Heart right ventricle (tissue), 16 donors: ENCODE measurements at regions not wholly inside any gene's neighbourhood (a gene's known extent, or its start where the extent isn't known, plus 50 kb on each side); places are given as distances from the start of the nearest gene placed in this dataset.

Experiments
- ATAC-seq, 8 donors: fragments of 200-7000 bp; cut with Tn5 transposase; one replicate each; pipeline ENCODE4 v1.9.1; 2020; ENCODE audit warnings: mild to moderate bottlenecking in 8 of 8, moderate library complexity in 8 of 8, moderate number of reproducible peaks in 1 of 8
- DNase-seq, 2 donors: peaks; one replicate each; pipeline ENCODE4 v3.0.0-alpha.2; 2020
- H3K27ac ChIP-seq, 10 donors: fragments of 200-600 bp; sonication (generic) in 2 of 10; one replicate each; pipeline versions ENCODE4 v1.5.0 to v1.8.0; 2020 to 2022; ENCODE audit warnings: mild to moderate bottlenecking in 3 of 10
- H3K27me3 ChIP-seq, 7 donors: fragments of 200-600 bp; one replicate each; pipeline ENCODE4 v1.8.0; 2021 to 2022; ENCODE audit warnings: mild to moderate bottlenecking in 2 of 7
- H3K36me3 ChIP-seq, 9 donors: fragments of 200-600 bp; sonication (generic) in 1 of 9; one replicate each; pipeline versions ENCODE4 v1.5.0 to v1.8.0; 2020 to 2022; ENCODE audit warnings: mild to moderate bottlenecking in 2 of 9
- H3K4me1 ChIP-seq, 9 donors: fragments of 200-600 bp; sonication (generic) in 1 of 9; one replicate each; pipeline versions ENCODE4 v1.5.0 to v1.8.0; 2020 to 2022; ENCODE audit warnings: mild to moderate bottlenecking in 4 of 9
- H3K4me3 ChIP-seq, 10 donors: fragments of 200-600 bp; sonication (generic) in 2 of 10; one replicate each; pipeline versions ENCODE4 v1.5.0 to v1.8.0; 2020 to 2022; ENCODE audit warnings: mild to moderate bottlenecking in 7 of 10, moderate library complexity in 2 of 10
- H3K9me3 ChIP-seq, 11 donors: fragments of 200-600 bp in 10 of 11; sonication (generic) in 2 of 11; one replicate each; pipeline versions ENCODE4 v1.5.0 to v1.8.0; 2013 to 2022; ENCODE audit warnings: mild to moderate bottlenecking in 2 of 11, control low read depth in 1 of 11, moderate library complexity in 1 of 11
- WGBS, 2 donors: extraction: QIAGEN DNeasy Blood & Tissue Kit; methylation state at CpG; one replicate each; pipeline ENCODE4 v1.1.7; 2013; ENCODE audit warnings: inconsistent platforms in 1 of 2; 5-methylcytosine and 5-hydroxymethylcytosine counted together
- intact Hi-C, 10 donors: fragments of 100-400 bp; cut with DNase I; formaldehyde crosslinking; loops; one replicate each; pipeline versions ENCODE4 v1.11.1 to v1.14.2; 2022
- TF ChIP-seq, protein P1 (sequence below), 9 donors: fragments of 200-600 bp; sonication (generic) in 2 of 9; IDR thresholded peaks; one replicate each; pipeline versions ENCODE4 v1.5.0 to v1.8.0; 2021 to 2022; ENCODE audit warnings: antibody characterized with exemption in 9 of 9, mild to moderate bottlenecking in 5 of 9, moderate library complexity in 1 of 9
- donor health status: Arrhythmogenic right ventricular cardiomyopathy.
- donor health status: ischemic (EF 13 %, LVEDD 7.1; RV severe dilation, severe dysfunction).
- donor health status: healthy with polysubstance abuse.
- donor health status: DM: no; HTN: yes; CAD: no.
- donor health status: DM: no; HTN: no; CAD: no.
- donor health status: ischemic (EF 25% LVEDD 6.9; RV normal size, moderate dysfunction).
- donor health status: ischemic (EF 25% LVEDD 5.7; RV mildly dilated, moderate dysfunction).
- donor health status: healthy.
- donor health status: DM: yes; HTN: yes; CAD: no.
- donor health status: Ischemic cardiomyopathy.
- donor health status: ischemic (EF 35%, LVEDD 5.7; RV mildly dilated, moderate dysfunction).
- donor health status: nonischemic (EF 11% LVEDD 7.7; RV severe dilation, severe dysfunction).
- donor health status: DM: yes; HTN: yes; CAD: no.
- donor health status: PGD.
- donor health status: ischemic (EF 29% LVEDD 5.4; RV normal size, mild dysfunction).
- donor health status: nonischemic (EF 23%, LVEDD 6.1; RV moderate dilation, normal function).

DNA sequence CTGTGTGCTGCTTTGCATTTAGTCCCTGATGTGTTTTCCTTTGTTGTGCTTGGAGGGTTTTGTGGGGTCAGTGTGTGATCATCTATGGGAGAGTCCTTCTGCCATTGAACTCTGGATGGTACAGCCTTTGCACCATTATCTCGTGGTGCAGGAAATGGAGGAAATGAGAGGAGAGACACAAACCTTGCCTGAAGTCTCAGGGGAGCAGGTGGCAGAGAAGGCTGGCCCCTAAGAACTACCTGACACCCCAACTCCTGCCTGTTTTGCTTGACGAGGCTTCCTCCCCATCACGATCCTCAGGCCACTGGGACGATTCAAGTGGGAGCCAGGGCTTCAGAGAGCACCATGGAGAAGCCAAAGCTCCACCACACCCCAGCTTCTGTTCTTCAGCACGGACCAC is 1316.4 kb downstream of the TBC1D22A start:
- Histone ChIP-seq H3K9me3 (no peaks in the 10 kb centered on the region), H3K4me1 (no peaks in the 10 kb centered on the region), H3K36me3 (no peaks in the 10 kb centered on the region), H3K4me3 (no peak overlapping the region), H3K27ac (no peak overlapping the region), H3K27me3 (peaks cover 0 to 32% (median 18%) of the 10 kb centered on the region in 7 donors)
- TF ChIP-seq, protein P1, sequence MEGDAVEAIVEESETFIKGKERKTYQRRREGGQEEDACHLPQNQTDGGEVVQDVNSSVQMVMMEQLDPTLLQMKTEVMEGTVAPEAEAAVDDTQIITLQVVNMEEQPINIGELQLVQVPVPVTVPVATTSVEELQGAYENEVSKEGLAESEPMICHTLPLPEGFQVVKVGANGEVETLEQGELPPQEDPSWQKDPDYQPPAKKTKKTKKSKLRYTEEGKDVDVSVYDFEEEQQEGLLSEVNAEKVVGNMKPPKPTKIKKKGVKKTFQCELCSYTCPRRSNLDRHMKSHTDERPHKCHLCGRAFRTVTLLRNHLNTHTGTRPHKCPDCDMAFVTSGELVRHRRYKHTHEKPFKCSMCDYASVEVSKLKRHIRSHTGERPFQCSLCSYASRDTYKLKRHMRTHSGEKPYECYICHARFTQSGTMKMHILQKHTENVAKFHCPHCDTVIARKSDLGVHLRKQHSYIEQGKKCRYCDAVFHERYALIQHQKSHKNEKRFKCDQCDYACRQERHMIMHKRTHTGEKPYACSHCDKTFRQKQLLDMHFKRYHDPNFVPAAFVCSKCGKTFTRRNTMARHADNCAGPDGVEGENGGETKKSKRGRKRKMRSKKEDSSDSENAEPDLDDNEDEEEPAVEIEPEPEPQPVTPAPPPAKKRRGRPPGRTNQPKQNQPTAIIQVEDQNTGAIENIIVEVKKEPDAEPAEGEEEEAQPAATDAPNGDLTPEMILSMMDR (IDR thresholded peaks at IDR 0.05) = no peak
- intact Hi-C loops = no loop called here
- DNase-seq = no peak
- no peak for ATAC-seq
- WGBS, 2 donors = 59 to 71% methylated on average over 5 of the region's 5 CpGs

- intact Hi-C loops = no loop called here
- Histone ChIP-seq H3K4me1 (no peaks in the 10 kb centered on the region), H3K4me3 (no peak overlapping the region), H3K9me3 (no peaks in the 10 kb centered on the region), H3K27me3 (peaks cover 0 to 23% (median 11%) of the 10 kb centered on the region in 7 donors), H3K36me3 (no peaks in the 10 kb centered on the region), H3K27ac (no peak overlapping the region)
- no peak for ATAC-seq
- DNase-seq = no peak
- TF ChIP-seq, protein P1 (IDR thresholded peaks at IDR 0.05) = no peak
- 69 to 73% methylated on average over 6 of the region's 6 CpGs for WGBS, 2 donors
These were observed 1315.2 kb downstream of the TBC1D22A start for GRCh38 chr22:48077699-48078098.

GRCh38 chr22:48076008-48076407 is 1313.6 kb downstream of the TBC1D22A start:
- Histone ChIP-seq H3K27me3 (peaks cover 0 to 20% (median 11%) of the 10 kb centered on the region in 7 donors), H3K27ac (no peak overlapping the region), H3K36me3 (no peaks in the 10 kb centered on the region), H3K4me1 (no peaks in the 10 kb centered on the region), H3K9me3 (no peaks in the 10 kb centered on the region), H3K4me3 (no peak overlapping the region)
- ATAC-seq = no peak
- WGBS, 2 donors = 77 to 82% methylated on average over 10 of the region's 10 CpGs
- no peak for DNase-seq
- TF ChIP-seq, protein P1 (IDR thresholded peaks at IDR 0.05) = no peak
- intact Hi-C loops = no loop called here

- H3K27ac ChIP-seq = no peak overlapping the region
- intact Hi-C loops = no loop called here
- no peak overlapping the region for H3K4me3 ChIP-seq
- H3K4me1 ChIP-seq = no peaks in the 10 kb centered on the region
- TF ChIP-seq, protein P1 (IDR thresholded peaks at IDR 0.05) = no peak
- ATAC-seq (no peak), DNase-seq (no peak)
- WGBS, 2 donors = 82 to 87% methylated on average over 5 of the region's 5 CpGs
- no peaks in the 10 kb centered on the region for H3K36me3 ChIP-seq
- H3K27me3 ChIP-seq = peaks cover 0 to 21% (median 11%) of the 10 kb centered on the region in 7 donors
- no peaks in the 10 kb centered on the region for H3K9me3 ChIP-seq
These were observed 1313.2 kb downstream of the TBC1D22A start for GRCh38 chr22:48075604-48076003.
